HG03469 (cell line): ENCODE measurements at regions not wholly inside any gene's neighbourhood (a gene's known extent, or its start where the extent isn't known, plus 50 kb on each side); places are given as distances from the start of the nearest gene placed in this dataset.
A peak's percentile ranks its signal among the peaks of the same experiment; 100 is the strongest.
"Not testable (repeated sequence)": the region's sequence is repeated elsewhere in the genome, so short reads cannot be mapped to it uniquely, and the experiment has no call there.

Source experiments
- ATAC-seq: cut with Tn5 transposase; IDR thresholded peaks from one replicate; pipeline ENCODE4 v1.9.1; 2021; ENCODE audit warnings: mild to moderate bottlenecking, moderate library complexity, moderate number of reproducible peaks; ENCODE audit not compliant: unreplicated experiment

DNA sequence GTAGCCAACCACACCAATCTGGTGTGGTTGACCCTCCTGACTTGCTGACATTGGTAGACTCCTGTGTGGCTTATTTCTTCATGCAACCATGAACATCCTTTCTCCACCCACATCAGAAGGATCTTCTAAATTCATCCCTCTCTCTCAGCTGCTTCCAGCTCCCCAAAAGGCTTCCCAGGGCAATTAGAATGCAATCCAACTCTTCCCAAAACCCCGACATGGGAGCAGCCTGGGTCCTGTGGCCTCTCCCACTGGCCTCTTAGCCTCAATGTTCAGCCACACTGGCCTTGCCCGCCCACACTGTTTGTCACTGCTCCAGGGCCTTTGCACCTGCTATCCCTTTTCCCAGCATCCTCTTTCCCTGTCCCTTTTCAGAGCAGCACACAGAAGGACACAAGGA is 199.8 kb upstream of the SGCG start:
- ATAC-seq, result no peak

DNA sequence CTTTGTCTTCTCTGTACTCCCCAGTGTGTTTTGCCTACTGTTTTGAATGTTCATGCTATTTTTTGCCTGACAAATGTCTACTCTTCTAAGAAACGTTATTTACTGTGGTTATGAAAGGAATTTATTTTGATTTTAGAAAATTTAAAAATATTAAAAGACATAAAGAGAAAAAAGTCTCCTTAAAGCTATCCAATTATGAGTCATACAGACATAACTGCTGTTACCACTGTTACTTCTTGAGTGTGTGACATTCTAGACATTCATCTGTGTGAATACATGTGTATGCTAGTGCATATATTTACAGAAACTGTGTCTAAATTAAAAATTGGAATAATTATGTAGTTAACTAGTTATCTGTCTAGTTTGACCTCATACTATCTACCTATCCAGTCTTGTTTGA is 187.6 kb upstream of the SGCG start:
- no peak for ATAC-seq

DNA sequence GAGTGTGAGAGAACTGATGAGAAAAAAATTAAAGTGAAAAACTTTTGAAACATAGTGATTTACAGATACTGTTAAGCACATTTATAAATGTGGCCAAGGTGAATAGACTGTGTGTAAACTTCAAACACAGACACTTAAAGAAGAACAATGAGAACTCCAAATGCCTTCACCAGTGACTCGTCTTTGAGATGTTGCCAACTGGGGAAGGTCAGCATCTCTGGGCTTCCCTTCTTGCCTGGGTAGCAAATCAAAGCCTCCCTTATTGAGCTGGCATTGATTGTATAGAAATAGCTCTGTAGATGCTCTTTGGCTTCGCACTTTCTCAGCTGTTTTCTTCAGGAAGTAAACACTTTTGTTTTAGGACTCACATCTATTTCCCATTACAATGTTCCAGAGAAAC is 177.3 kb upstream of the SGCG start:
- ATAC-seq, result no peak

DNA sequence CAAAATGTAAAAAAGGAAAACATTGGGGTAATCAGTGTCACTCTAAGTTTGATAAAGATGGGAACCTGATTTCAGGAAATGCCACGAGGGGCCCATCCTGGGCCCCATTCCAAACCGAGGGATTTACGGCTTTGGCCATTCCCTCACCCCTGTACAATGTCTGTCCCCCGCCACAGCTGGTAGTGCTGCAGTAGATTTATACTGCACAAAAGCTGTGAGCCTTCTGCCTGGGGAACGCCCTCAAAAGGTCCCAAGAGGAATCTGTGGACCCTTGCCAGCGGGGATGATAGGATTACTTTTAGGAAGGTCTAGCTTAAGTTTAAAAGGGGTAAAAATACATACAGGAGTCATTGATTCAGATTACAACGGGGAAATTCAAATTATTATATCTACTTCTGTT is 173.4 kb upstream of the SGCG start:
- no peak for ATAC-seq

DNA sequence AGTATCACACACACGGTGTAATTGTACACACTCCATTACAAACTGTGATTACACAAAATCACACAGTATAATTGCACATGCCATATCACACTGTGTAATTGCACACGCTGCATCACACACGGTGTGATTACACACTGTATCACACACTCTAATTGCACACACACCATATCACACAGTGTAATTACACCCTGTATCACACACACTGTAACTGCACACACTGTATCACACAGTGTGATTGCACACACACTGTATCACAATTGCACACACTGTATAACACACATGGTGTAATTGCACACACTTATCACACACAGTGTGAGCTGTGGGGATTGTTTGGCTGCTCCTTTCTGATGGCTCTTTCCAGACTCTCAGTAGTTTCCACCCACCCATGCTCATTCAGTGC is 162.6 kb upstream of the SGCG start:
- ATAC-seq, result no peak

DNA sequence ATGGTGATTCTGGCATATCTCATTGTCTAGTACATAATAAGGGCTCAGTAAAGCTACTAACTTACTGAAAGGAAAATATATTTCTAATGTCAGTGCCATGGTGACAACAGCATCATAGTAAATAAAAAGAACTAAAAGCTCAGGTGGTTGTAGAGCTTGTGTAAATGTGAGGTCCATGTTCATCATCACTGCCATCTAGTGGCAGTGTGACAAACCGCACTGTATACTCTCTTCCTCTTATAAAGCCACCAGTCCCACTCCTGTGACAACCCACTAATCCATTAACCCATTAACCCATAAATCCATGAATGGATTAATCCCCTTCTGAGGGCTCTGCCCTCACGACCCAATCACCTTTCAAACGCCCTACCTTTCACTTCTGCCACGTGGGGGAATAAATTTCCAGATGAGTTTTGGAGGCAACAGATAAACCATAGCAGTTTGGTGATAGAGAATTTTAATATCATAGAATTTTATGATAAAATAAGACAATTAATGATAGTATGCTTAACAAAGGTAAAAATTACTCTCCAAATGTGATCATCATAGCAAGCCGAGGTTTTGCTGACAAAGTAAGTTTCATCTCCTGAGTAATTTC is 160.4 kb upstream of the SGCG start:
- ATAC-seq, result peak; percentile 97

DNA sequence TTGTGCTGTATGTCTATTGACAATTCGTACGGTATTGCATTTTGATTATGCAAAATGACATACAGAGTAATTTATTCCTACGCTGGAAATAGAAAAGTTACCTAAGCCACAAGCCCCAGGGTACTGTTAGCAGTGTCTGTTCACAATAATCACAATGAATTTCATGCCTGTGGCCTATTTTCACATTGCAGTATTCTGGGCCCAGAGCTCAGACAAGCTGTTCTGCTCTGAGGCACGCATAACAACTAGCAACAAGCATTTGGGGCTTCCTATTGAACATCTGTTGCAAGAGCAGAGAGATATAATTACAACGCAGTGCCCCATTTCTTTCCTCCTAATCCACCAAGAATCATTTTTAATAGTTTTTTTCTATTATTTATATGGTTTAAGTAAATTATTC is 158.9 kb upstream of the SGCG start:
- no peak for ATAC-seq

DNA sequence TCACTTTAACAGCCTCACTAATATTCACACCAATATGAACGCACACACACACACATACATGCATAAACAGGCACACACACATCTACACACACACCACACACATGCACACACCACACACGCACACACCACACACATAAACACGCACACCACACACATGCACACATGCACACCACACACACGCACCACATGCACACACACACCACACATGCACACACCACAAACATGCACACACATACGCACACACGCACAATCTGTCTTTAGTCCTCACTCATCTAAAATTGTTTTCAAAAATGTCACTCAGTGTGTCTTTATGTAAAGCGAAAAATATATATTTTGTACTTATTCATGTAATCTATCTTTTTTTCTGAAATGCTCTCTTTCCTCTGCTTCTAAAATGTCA is 158.1 kb upstream of the SGCG start:
- no peak for ATAC-seq

DNA sequence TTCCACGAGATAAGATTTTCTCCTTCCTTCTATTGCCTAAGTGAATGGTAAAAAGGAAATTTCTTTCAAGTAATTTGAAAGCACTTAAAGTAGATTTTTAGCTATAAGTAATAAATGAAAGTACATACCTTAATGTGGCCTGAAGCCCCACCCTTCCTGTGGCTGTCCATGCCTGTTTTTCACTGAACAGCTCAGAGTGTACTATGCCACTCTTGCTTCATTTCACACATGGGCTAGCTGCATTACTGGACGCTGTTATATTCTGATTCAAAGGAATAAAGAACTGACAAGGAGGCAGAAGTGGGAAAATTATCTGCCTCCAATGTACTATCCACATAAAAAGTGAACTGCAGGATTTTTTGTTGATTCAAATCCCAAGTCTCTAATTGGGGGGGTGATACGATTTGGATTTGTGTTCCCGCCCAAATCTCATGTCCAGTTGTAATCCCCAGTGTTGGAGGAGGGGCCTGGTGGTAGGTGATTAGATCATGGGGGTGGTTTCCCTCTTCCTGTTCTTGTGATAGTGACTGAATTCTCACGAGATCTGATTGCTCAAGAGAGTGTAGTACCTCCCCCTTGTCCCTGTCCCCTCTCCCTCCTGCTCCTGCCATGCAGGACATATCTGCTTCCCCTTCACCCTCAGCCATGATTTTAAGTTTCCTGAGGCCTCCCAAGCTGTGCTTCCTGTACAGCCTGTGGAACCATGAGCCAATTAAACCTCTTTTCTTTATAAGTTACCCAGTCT is 154.7 kb upstream of the SGCG start:
- ATAC-seq, result no peak

DNA sequence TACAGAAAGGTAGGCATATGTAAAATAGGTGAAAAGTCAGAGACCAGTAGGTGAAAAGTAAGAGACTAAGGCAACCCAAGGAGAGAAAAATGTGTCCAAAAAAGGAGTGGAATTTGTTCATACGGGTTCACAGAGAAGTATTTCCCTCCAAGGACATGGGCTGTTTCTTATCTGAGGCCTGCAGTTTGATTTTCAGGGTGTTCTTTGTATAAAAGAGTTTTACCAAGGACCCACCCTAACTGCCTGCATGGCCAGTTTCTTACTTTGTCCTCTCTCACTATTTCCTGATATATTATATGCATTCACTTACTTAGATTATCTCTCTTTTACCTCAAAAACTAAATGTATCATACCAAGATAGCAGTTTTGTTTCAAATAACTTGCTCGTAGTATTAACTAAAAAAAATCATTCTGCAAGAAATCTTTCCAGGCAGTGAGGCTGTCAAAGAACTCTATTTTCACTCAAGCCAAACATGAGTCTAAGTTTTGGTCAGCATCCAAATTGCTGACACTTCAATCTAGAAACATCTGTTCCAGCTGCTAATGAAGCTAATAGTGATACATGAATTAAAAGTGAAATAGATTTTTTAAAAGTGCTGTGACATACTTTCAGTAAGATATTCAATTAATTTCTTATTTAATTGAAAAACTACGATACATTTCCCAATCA is 141.4 kb upstream of the SGCG start:
- no peak for ATAC-seq

DNA sequence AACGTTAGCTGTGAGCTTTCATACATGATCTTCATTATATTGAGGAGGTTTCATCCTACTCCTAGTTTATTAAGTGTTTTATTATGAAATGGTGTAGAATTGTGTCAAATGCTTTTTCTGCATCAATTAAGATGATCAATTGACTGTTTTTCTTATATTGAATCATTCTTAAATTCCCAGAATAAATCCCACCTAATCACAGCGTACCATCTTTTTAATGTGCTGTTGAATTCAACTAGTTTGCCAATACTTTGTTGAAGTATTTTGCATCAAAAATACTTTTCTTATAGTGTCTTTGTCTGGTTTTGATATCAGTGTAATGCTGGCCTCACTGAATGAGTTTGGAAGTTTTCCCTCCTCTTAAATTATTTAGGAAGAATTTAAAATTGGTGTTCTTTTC is 138.6 kb upstream of the SGCG start:
- no peak for ATAC-seq

DNA sequence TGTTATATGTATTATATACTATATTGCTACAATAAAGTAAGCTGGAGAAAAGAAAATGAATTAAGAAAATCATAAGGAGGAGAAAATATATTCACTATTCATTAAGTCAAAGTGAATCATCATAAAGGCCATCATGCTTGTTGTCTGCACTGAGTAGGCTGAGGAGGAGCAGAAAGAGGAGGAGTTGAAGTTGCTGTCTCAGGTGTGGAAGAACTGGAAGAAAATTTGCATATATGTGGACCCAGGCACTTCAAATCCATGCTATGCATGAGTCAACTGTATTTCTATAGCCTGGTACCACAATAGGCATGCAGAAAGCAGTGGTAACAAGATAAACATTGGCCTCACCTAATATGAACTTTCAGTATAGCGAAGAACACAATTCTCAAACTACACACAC is 135.9 kb upstream of the SGCG start:
- no peak for ATAC-seq

DNA sequence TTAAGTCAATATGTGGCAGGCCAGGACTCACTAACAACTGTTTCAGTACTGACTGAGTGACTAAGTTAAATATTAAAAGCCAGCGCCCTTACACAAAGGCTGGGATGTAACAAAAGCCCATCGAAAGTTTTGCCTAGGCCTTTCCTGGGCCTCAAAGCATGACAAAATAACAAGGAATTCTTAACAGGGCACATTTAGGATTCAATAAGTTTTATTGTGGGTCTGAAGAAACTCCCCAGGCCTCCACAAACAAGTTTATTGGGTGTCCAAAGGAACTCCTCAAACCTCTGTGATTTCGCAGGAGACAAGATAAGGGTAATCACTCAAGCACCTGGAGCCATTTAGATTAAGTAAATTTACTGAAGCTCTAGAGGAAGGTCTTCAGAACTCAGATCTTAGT is 130.7 kb upstream of the SGCG start:
- ATAC-seq, result no peak

DNA sequence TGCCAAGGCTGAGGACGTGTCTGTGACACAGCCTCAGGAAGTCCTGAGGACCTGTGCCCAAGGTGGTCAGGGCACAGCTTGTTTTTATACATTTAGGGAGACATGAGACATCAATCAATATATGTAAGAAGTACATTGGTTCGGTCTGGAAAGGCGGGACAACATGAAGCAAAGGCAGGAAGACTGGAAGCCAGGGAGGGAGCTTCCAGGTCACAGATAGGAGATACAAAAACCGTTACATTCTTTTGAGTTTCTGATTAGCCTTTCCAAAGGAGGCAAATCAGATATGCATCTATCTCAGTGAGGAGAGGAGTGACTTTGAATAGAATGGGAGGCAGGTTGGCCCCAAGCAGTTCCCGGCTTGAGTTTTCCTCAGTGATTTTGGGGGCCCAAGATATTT is 127.1 kb upstream of the SGCG start:
- ATAC-seq, result not testable (repeated sequence)

DNA sequence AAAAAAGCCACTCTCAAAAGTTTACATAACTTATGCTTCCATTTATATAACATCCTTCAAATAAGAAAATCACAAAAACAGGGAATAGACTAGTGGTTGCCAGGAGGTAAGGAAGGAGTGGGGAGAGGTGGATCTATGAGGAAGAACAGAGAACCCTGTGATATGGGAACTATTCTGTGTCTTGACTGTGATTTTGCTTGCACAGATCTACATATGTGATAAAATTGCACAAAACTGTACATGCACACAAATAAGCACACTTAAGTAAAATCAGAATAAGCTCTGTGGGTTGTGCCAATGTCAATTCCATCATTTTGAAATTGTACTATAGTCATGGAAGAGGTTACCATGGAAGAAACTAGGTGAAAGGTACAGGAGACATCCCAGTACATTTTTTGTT is 121.6 kb upstream of the SGCG start:
- ATAC-seq, result no peak

DNA sequence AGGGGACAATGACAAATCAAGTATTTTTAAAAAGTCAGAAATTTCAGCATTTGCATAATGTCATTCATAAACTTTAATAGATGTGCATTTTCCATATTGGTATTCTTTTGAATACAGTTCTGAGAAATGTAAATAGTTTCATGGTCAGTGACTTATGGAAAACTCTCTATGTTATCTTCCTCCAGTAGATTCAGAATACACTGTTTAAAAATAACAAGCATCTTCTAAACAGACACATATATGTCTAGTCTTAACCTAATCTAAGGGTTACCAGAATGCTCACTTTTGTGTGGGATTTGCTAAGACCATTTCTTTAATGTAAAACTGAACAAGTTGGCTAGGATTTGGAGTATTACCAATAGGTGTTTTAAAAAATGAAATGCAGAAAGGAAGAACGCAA is 119.8 kb upstream of the SGCG start:
- no peak for ATAC-seq

DNA sequence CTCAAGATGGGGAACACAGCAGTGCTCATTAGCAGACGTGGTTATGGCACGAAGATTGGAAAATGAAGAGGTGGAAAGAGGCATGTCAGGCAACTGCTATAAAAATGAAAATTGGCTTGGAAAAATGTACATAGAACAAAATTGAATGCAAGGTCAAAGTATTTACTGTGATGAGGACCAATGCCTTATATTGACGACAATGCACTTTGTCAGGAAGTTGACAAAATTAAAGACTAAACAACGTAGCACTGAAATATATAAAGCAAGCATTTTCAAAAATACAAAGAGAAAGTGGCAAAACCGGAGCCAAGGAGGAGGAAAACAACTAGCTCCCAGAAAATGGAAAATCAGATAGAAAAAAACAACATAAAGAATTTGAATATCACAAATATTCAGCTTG is 113.7 kb upstream of the SGCG start:
- ATAC-seq, result no peak

DNA sequence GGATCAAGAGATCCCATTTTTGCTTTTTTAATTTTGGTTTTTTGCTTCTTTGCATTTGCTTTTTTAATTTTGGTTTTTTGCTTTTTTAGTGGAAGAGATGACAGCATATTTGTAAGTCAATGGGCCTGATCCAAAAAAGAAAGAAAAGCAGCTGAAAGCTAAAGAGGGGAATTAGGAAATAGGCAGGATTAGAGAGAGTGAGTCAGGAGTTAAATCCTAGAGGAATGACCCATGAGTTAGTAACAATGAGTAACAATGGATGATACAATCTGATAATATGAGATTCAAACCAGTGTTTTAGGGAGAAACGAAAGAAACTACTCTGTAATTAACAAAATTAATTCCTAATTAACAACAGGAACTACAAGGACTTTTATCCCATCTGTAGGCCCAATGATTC is 111.2 kb upstream of the SGCG start:
- ATAC-seq, result no peak

DNA sequence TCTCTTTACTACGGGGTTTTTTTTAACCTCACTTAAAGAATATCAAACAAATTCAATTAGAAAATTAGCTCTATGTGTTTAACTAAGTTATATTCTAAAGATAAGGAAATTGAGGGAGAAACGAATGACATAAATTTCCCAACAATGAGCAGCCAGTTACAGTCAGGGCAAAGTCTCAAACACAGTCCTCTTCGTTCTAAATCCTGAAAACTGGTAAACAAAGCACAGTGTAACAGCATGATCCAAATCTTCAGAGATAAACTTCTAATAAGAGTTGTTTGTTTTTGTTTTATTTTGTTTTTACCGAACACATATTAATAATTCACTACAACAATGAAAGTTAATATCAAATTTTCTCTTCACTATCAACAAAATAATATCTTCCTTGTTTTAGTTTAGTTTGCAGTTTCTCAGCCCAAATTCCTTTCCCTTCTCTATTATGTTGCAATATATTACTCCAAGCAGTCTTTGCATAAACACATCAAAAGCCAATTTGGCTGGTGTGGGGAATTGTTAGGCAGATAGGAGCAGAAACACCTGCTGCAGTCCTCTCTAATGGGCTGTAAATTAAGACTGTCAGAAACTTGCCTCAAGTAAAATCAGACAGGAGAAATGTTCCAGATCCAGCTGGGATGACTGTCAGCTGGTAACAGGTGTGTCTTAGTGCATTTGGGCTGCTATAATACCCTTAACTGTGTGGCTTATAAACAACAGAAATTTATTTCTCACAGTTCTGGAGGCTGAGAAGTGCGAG is 106.5 kb upstream of the SGCG start:
- ATAC-seq, result no peak

DNA sequence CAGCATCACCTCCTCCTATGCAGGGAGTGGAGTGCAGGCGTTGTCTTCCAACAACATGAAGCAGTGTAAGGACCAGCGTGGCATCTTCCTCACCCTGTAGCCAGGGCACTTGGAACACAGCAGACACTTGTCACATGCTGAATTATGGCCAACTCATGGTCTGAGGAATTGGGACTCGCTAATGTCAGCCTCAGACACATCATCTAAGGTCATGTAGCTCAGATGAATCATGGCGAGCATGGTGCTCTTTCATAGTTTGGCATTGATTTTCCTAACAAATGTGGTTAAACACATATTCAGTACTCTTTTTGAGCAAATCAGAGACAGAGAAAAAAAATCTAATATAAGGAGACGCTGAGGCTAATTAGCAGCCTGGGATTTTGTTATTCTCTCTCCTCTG is 99.6 kb upstream of the SGCG start:
- ATAC-seq, result no peak

DNA sequence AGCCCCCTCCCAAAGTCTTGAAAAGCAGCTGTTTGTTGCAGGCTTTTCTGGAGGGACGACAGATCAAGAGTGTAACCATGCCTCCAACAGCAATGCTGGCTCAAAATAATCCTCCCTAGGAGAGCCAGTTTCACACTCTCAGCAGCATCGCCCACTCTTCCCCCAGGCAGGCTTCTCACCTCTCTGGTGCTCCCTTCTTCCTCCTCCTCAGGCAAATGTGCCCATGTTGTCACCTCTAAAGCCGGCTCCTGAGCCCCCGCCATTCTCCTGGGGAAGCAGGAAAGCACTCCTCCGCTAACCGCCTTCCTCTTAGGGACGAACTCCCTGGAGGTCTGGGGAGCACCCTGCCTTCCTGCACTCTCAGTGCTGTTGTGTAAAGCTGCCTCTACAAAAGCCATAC is 98.9 kb upstream of the SGCG start:
- no peak for ATAC-seq
